HG03045 (cell line): ENCODE measurements at regions not wholly inside any gene's neighbourhood (a gene's known extent, or its start where the extent isn't known, plus 50 kb on each side); places are given as distances from the start of the nearest gene placed in this dataset.
"Not testable (repeated sequence)": the region's sequence is repeated elsewhere in the genome, so short reads cannot be mapped to it uniquely, and the experiment has no call there.

ENCODE experiments used
- ATAC-seq: cut with Tn5 transposase; IDR thresholded peaks from one replicate; pipeline ENCODE4 v1.9.1; 2021; ENCODE audit warnings: mild to moderate bottlenecking, moderate library complexity; ENCODE audit not compliant: unreplicated experiment

DNA sequence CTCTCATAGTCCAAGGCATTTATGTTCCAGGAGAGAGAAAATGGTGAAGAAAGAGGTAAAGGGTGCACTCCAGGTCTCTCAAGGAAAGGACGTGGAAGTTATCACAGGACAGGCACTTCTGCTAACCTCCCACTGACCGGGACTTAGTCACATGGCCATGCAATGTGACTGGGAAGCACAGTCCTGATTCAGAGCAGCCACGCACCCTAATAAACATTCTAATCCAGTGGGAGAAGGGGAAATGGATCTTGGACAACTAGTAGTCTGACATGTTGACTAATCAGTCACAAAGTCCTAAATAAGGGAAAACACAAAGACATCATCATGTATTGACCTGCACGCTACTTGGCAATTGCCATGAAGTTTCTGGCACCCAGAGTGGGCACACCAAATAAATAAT lies 417.5 kb upstream of the ZMIZ1 start:
- no peak for ATAC-seq

DNA sequence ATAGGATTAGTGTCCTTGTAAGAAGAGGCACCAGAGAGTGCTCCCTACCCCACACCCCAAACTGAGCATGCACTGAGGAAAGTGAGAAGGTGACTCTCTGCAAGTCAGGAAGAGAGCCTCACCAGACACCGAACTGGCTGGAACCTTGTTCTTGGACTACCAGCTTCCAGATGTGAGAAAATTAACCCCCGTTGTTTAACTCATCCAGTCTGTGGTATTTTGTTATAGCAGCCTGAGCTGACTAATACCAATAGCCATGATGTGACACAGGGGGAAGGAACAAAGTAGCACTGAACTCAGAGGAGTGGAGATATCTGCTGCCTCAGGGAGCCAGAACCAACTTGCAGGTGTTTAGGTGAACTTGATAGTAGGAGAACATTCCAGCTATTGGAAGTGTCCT lies 415.2 kb upstream of the ZMIZ1 start:
- no peak for ATAC-seq

DNA sequence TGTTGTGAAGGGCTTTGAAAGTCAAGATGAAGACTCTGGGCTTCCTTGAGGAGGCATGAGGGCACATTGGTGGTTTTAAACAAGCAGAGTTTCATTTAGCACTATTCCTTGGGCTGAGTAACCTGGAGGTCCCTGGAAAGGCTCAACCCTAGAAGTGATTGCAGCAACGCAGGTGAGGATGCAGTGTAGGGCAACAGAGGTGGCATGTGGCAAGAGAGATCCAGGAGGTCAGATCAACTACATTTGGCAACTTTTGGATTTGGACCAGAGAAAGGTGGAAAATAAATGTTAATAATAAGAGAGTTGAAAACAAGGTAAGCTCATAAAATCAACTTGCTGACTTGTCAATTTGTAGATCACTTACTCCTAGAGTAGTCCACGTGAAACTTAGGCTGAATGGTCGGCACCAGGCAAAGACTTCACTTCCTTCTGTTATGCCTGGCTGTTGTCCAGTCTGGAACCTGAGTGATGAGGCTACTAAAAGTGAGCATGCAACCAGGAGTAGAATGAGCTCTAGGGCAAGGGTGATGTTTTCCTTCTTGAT lies 414.6 kb upstream of the ZMIZ1 start:
- ATAC-seq, result no peak

DNA sequence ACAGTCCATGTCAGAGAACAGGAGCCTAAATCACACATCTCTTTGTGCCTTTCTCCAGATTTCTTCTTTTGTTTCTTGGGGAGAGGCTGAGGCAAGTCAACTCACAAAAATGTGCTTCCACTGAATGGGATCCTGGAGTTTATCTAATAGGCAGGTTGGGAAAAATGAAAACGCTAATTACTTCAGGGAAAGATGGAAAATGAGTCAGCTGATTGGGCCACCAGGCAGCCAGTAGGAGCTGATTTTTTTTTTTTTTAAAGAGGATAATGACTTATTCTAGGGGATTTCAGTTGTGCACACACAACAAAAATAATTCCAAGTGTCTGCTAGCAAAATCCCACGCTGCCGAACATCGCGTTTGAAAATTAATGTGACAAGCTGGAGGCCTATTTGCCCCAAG lies 412.8 kb upstream of the ZMIZ1 start:
- ATAC-seq, result no peak

DNA sequence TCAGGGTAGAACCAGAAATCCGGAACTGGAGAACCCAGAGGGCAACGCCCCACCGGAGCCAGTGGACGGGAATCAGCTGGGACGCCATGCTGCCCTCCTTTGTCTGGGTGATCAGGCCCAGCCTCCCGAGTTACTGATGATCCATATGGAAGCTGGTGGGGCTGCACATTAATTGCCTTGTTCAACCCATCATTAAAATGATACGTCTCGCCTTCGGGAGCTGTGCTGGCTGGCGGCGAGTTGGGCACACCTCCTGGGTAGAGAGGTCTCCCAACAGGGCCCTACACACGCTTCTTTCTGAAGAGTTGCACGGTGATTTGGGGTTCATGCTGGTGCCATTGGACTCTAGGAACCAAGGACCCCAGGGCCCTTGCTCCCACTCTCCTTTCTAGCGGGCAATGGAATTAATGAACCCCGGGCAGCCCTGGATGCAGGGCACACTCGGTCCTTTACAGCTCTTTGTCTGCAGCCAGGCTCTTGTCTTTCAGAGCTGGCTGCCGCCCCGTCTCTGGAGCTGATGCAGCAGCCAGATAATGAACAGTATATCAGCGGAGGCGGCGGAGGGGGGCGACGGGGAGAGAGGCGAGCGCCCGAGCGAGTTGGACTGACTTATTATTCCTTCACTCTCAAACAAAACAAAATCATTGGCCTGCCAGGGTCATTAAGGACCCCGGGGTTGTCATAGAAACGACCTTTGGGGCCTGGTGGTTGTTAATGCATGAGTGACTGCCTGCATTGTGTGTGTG lies 412.2 kb upstream of the ZMIZ1 start:
- no peak for ATAC-seq

DNA sequence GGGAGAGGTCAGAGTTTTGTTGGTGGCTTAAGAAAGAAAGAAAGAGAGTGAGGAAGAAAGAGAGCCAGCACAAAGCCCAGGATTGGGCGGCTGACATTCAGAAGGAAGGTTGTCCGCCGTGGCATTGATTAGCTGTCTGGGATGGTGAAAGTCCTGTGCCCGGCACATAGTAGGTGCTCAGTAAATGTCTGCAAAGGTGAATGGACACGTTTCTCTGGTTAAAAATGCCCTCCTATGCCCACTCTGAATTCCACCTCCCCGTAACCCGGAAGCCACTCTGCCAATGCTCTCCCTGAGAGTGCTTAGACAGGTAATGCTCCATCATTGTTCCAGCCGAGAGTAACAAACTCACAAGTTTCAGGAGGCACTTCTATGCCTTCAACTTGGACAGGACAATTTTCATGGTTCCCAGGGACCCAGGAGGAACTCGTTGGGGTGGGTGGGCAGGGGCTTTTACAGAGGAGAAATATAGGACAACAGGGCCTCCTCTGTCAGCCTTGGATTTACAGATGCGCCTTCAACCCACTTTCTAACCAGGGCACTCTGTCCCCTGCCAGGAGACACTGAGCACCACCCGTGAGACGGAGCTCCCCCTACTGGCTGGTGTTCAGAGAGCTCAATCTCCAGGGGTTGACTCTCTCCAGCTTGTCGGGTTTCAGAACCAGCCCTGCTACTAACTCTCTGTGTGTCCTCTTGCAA lies 411.5 kb upstream of the ZMIZ1 start:
- ATAC-seq, result peak; percentile 49

DNA sequence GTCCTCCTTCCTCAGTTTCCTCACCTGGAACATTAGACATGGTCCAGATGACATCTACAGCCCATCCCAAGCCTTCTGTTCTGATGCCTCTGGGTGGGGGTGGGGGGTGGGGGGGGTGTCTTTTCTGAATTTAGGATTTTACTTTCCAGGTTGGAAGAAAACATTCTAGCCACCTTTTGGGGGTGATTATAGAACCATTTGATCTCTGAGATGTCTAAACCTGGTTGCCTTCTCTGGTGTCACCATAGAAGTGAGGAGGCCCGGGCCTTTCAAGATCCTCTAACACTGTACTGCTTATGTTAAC lies 411.0 kb upstream of the ZMIZ1 start:
- no peak for ATAC-seq

DNA sequence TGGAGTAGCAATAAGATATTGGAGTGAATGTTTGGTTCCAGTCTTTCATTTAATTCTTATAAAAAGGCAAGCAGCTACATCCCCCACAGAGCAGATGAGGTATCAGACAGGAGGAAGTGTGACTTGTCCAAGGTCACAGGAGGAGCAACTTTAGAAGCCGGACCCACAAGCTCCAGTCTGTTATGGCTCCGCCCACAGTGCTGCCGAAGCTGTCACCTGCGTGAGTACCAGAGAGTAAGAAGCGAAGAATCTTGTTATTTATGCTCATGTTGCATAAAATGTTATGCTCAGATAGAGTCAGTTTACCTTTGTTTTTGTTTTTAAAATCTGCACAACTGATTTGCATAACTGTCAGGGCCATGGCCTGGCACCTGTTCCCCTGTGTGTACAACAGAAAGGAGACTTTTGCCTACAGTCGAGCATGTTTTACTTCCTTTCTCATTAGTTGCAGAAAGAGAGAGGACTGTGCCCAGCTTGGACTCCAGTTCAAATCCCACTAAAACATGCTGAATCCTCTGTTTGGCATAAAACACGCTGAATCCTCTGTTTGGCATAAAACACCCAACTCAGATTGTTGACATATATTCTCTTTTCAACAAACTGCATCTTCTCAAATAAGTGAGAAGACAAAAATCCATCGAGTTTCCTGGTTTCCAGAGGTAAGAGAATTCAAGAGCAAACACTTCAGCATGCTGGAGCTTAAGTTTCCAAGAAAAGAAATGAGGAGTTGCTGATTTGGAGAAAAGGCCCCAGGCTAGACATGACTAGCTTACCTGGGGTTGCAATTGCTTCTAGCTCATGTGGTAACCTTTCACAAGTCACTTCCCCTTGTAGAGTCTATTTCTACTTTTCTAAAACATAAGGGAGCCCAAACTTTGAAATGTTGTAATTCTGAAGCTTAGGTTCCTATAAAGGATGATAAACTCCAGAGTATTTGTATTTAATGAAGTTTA lies 409.8 kb upstream of the ZMIZ1 start:
- ATAC-seq, result no peak

DNA sequence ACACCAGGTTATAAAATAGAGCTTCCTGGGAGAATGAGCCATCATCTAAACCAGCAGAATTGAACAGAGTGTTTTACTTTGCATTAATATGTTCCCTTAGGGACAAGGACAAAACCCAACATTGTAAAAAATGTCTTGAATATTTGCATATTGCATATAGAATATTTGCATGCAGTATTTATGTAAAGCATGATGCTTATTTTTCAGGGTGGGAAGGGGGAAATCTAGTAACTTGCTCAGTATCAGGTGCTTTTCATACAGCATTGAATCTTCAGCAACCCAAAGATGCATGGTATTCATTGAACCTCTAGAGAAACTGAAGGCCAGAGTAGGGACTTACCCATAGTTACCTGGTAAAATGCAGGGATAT lies 409.2 kb upstream of the ZMIZ1 start:
- no peak for ATAC-seq

DNA sequence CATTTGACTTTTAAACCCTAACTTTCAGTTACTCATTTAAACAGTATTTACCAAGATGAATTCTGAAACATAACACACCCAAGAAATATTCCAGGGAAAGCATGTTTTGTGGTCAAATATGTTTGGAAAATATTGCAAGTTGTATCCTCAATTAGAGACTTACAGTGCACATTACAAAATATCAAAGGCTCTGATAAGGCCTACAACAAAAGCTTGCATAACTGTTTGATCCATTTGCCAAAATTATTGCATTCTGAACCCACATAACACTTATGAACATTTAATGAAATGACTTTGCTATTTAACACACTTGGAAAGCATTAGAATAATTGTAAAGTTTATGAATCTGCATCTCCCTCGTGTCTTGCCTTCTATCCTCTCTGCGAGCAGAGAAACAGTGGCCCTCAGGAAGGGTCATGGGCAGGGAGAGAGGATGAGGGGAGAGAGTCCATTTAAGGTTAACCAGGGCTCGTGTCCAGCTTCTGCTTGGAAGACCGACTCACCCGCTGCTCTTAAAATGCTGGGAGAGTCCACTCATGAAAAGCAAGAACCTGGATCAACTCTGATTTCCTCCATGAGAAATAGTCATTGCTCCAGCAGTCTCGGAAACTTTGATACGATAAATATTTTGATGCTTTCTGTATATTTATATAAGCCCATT lies 408.2 kb upstream of the ZMIZ1 start:
- ATAC-seq, result no peak

DNA sequence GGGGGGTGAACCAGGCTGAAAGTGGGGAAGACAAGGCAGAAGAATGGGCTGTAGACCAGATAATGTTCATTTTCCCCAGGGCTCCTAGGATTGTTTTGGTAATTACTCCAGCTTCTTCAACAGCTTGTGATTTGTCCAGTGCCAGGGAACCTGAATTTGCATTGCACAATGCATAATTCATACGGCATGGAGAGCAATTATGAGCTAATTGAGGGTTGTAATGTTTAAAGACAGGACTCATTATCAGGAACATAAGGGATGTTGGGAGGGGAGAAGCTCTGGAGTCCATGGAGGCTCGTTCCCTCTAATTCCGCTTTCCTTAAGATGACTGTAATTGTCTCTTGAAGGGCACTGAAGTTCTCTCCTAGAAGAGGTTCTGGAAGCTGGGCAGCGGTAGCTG lies 405.0 kb upstream of the ZMIZ1 start:
- no peak for ATAC-seq

DNA sequence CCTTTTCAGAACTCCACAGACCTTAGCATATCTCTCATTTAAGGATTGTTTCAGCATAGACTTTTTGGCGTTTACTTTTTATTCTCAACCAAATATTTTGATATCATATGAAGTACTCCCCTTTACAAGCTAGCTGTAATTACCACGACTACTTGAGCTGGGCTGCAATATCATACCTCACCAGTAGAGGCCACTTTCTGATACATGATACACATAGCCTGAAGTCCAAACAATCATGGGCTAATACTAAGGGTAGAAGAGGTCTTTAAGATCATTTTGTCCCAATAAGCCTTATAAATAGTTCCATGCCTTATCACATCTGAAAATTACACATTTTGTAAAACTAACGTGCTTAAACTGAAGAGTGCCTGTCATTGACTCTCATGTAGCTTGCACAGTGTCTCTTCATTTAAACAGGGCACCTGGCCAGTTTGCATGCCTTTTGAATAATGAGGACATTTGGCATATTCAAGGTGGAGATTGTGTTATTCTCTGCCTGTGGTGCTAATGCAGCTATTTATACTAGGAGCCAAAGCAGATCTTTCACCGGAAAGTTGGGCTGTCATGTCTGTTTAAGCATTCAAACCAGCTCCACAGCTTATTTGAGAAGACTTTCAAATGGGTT lies 403.7 kb upstream of the ZMIZ1 start:
- no peak for ATAC-seq

DNA sequence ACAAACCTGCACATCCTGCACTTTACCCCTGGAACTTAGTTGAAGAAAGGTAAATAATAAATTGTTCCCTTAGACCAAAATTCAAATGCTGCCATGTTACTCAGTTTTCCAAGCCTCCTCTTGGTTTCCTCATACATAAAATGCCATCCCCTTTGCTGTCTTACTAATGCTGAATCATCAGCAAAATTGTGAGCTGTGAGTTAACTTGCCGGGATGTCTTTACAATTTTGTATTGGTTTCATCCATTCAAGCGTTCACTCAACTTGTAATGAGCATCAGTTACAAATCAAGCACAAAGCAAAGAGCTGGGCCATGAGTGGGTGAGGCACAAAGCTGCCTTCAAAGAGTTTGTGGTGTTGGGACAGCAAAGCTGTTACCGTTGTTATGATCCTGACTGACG lies 395.8 kb upstream of the ZMIZ1 start:
- ATAC-seq, result no peak

DNA sequence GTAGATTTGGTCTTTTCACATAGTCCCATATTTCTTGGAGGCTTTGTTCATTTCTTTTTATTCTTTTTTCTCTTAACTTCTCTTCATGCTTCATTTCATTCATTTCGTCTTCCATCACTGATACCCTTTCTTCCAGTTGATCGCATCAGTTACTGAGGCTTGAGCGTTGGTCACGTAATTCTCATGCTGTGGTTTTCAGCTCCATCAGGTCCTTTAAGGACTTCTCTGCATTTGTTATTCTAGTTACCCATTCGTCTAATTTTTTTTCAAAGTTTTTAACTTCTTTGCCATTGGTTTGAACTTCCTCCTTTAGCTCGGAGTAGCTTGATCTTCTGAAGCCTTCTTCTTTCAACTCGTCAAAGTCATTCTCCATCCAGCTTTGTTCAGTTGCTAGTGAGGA lies 387.6 kb upstream of the ZMIZ1 start:
- ATAC-seq, result not testable (repeated sequence)

DNA sequence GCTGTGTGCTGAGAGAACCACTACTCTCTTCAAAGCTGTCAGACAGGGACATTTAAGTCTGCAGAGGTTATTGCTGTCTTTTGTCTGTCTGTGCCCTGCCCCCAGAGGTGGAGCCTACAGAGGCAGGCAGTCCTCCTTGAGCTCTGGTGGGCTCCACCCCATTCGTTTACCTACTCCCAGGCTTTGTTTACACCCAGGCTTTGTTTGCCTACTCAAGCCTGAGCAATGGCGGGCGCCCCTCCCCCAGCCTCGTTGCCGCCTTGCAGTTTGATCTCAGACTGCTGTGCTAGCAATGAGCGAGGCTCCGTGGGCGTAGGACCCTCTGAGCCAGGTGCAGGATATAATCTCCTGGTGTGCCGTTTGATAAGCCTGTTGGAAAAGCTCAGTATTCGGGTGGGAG lies 386.8 kb upstream of the ZMIZ1 start:
- ATAC-seq, result not testable (repeated sequence)

DNA sequence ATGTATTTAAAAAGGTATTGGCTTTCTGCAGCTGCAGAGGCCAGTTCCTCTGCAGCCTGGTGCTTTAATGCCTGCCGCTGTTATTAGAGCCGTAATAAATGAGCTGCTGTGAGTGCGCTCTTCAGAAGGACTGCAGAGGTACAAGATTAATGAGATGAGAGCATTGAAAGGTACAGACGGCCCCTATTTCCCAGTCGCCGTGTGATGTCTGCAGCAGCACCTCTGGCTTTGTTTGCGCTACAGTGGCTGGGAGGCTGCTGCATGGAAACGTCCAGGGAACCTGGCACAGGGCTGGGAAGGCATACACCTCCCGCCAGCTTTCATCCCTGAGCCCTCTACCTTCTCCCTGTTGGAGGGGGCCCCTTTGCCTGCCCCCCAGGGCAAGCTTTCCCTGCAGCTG lies 383.8 kb upstream of the ZMIZ1 start:
- no peak for ATAC-seq

DNA sequence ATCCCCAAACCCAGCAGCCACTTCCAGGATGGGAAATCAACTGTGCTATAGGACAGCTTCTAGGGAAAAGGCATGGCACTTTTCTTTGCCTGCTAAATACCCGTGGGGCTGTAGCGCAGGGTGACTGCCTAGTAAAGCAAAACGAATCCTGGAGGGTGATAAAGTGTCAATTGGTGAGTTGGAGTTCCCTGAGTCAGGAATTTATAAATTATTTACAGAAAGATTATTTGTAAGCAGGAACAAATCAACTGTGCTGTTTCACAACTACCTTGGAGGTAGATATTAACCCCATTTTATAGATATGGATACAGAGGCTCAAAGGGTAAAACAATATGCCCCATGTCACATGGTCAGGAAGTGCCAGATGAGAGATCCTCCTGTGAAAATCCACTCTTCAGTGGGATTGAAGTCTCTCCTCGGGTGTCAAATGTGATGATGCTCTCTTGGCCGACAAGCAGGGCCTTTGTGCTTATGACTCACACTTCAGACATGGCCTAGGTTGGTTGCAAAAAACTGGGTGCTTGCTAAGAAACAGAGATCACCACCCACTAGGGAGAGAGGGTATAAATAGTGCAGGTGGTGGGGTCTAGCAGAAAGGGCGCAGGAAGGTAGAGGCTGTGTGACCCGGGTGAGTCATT lies 383.2 kb upstream of the ZMIZ1 start:
- ATAC-seq, result no peak

DNA sequence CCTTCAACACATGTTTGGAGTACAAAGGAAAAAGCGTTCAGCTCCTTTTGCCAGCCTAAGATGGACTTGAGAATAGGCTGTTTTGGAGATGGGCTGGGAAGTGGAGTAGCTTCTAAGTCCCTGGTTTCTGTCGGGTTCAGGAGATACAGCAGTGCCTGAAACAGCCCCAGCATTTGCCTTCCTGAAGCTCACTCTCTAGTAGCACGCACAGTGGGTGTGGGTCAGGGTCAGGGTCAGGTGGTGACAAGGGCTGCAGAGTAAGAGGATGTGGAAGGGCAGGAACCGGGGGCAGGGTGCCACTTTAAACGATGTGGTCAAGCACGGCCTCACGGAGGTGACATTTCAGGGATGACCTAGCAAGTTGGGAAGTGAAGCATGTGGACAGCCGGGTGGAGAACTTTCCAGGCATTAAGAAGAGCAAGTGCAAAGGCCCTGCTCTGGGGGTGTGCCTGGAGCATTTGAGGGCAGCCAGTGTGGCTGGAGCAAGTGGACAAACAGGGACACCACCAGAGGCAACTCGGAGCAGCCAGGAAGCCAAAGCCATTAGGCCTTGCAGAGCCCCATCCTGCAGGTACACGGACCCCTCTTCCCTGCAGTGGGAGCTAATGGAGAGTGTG lies 382.2 kb upstream of the ZMIZ1 start:
- ATAC-seq, result no peak

DNA sequence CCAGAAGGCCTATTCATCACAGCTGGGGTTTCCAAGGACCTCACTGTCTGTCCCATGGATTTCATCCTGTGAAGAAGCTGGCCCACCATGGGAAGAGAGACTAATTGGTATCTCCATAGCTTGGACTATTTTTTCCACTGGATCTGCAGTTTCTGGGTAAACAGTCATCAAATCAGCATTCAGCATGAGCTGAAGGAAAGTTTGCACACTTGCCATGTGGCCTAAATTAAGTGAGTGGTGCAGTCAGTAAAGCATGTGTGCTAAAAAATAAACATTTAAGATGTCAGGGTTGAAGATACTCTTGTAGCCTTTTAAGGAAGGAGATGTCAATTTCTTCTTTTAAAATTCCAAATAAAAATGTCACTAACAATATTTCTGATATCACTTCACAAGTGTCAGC lies 381.1 kb upstream of the ZMIZ1 start:
- no peak for ATAC-seq
